Panc1 (cell line): ENCODE measurements at regions not wholly inside any gene's neighbourhood (a gene's known extent, or its start where the extent isn't known, plus 50 kb on each side); places are given as distances from the start of the nearest gene placed in this dataset.

ENCODE experiments used
- ATAC-seq: fragments of 200-7000 bp; cut with Tn5 transposase; 2 replicates; pipeline ENCODE4 v1.9.1; 2020; ENCODE audit warnings: mild to moderate bottlenecking, moderate library complexity
- BruUV-seq: library from RNA; stranded (reverse); fragments of 400-500 nt; replicated peaks from 2 replicates; lab custom pipeline; 2021; lab: Mats Ljungman, UMichigan
- CTCF ChIA-PET: fragments of 300-600 bp; sonication (Branson Sonifier 250); formaldehyde crosslinking; loops from one replicate; lab custom pipeline; 2022; ENCODE audit warnings: antibody characterized with exemption; lab: Charles Lee
- POLR2A ChIA-PET: fragments of 300-600 bp; sonication (Branson Sonifier 250); formaldehyde crosslinking; loops from one replicate; lab custom pipeline; 2022; ENCODE audit warnings: antibody characterized with exemption; lab: Charles Lee
- DNase-seq: peaks from one replicate; pipeline ENCODE4 v3.0.0-alpha.2; 2010; ENCODE audit warnings: low read depth, low spot score
- H3K27ac ChIP-seq: 2 replicates; pipeline ENCODE4 v1.5.1; 2011; ENCODE audit warnings: mild to moderate bottlenecking, low read length, inconsistent platforms
- H3K27me3 ChIP-seq: fragments of 200-500 bp; sonication (Bioruptor generic); 2 replicates; pipeline ENCODE4 v1.6.0; 2014; ENCODE audit warnings: low read length, inconsistent platforms; ENCODE audit not compliant: control insufficient read depth, insufficient read depth
- H3K36me3 ChIP-seq: fragments of 200-500 bp; sonication (Bioruptor generic); 2 replicates; pipeline ENCODE4 v1.5.1; 2014; ENCODE audit warnings: inconsistent platforms, mild to moderate bottlenecking, low read length, moderate library complexity; ENCODE audit not compliant: control insufficient read depth, insufficient read depth
- H3K4me1 ChIP-seq: 2 replicates; pipeline ENCODE4 v1.5.1; 2011; ENCODE audit warnings: inconsistent platforms, mild to moderate bottlenecking, low read length, moderate library complexity; ENCODE audit not compliant: control insufficient read depth, insufficient read depth
- H3K4me3 ChIP-seq, 2 experiments: 2 replicates each; pipeline ENCODE4 v1.5.1; 2011 to 2012; ENCODE audit warnings: low read depth in 2 of 2, low read length in 2 of 2, mild to moderate bottlenecking in 2 of 2, inconsistent platforms in 1 of 2, moderate library complexity in 1 of 2
- H3K9me3 ChIP-seq: fragments of 200-500 bp; sonication (Bioruptor generic); 2 replicates; pipeline ENCODE4 v1.5.1; 2014; ENCODE audit warnings: low read depth, mild to moderate bottlenecking, inconsistent platforms, low read length, moderate library complexity; ENCODE audit not compliant: control insufficient read depth, insufficient read depth
- POLR2AphosphoS5 ChIP-seq: IDR thresholded peaks from 2 replicates; pipeline ENCODE4 v1.6.1; 2012; ENCODE audit warnings: mild to moderate bottlenecking, low read depth, low read length, moderate library complexity
- SIN3A ChIP-seq: IDR thresholded peaks from 2 replicates; pipeline ENCODE4 v1.6.1; 2012; ENCODE audit warnings: low read depth, mild to moderate bottlenecking, low read length, moderate library complexity, borderline replicate concordance; ENCODE audit not compliant: insufficient read depth
- TCF7L2 ChIP-seq: IDR thresholded peaks from 2 replicates; pipeline ENCODE4 v1.6.1; 2011; ENCODE audit warnings: mild to moderate bottlenecking, low read depth, low read length, inconsistent platforms
- in situ Hi-C: cut with HindIII; loops from 2 replicates; pipeline ENCODE4 v1.10.0; 2016; ENCODE audit warnings: low sequenced_read_pairs, low pct_unique_long_range_greater_than_20kb
- intact Hi-C: fragments of 100-400 bp; cut with micrococcal nuclease; formaldehyde crosslinking; loops from one replicate; pipeline ENCODE4 v1.10.0; 2022; ENCODE audit not compliant: unreplicated experiment
- TF ChIP-seq, protein P1 (sequence below), 2 experiments: IDR thresholded peaks; 2 replicates each; pipeline ENCODE4 v1.6.1; 2011 to 2012; ENCODE audit warnings: low read depth in 2 of 2, control low read depth in 1 of 2, low read length in 1 of 2, mild to moderate bottlenecking in 1 of 2, moderate library complexity in 1 of 2; ENCODE audit not compliant: insufficient read depth in 1 of 2
- TF ChIP-seq, protein P2 (sequence below): fragments of 450-650 bp; IDR thresholded peaks from 2 replicates; pipeline ENCODE4 v1.5.1; 2017; ENCODE audit warnings: mild to moderate bottlenecking

DNA sequence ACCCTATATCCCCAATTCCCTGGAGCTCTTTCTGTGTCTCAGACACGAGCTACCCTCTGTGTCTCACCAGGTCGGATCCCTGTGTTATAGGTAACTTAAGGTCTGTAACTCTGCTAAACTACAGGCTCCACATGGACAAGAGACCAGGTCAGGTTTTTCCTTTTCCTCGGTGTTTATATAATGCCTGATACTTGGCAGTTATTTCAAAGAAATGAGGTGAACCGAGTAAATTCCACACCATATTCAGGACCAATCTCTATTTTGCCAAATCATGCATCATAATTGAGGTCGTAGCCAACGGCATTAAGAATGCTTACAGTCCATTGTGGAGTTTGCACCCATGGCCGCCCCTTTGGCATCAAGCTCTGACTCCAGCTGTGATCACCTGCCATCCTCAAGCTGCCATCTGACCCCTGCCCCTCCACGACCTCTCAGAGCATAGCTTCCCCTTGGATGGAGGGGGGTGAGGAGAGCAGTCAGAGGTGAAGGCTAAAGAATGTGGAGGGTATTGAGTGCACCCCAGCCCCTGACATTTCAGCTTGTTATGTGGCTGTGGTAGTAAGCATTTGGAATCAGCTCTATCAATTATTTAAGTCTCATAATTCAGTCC is 434.7 kb upstream of the RBFOX1 start:
- Histone ChIP-seq H3K4me3 (no peak overlapping the region), H3K27me3 (no peaks in the 10 kb centered on the region), H3K4me1 (no peaks in the 10 kb centered on the region), H3K36me3 (no peaks in the 10 kb centered on the region), H3K27ac (no peak overlapping the region), H3K9me3 (no peaks in the 10 kb centered on the region)
- in situ Hi-C loops (no loop called here), intact Hi-C loops (no loop called here)
- no peak for ATAC-seq
- BruUV-seq, result no TSS peak
- POLR2A ChIA-PET, result no interaction called here
- DNase-seq, result no peak
- TF ChIP-seq, protein P1, sequence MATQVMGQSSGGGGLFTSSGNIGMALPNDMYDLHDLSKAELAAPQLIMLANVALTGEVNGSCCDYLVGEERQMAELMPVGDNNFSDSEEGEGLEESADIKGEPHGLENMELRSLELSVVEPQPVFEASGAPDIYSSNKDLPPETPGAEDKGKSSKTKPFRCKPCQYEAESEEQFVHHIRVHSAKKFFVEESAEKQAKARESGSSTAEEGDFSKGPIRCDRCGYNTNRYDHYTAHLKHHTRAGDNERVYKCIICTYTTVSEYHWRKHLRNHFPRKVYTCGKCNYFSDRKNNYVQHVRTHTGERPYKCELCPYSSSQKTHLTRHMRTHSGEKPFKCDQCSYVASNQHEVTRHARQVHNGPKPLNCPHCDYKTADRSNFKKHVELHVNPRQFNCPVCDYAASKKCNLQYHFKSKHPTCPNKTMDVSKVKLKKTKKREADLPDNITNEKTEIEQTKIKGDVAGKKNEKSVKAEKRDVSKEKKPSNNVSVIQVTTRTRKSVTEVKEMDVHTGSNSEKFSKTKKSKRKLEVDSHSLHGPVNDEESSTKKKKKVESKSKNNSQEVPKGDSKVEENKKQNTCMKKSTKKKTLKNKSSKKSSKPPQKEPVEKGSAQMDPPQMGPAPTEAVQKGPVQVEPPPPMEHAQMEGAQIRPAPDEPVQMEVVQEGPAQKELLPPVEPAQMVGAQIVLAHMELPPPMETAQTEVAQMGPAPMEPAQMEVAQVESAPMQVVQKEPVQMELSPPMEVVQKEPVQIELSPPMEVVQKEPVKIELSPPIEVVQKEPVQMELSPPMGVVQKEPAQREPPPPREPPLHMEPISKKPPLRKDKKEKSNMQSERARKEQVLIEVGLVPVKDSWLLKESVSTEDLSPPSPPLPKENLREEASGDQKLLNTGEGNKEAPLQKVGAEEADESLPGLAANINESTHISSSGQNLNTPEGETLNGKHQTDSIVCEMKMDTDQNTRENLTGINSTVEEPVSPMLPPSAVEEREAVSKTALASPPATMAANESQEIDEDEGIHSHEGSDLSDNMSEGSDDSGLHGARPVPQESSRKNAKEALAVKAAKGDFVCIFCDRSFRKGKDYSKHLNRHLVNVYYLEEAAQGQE (IDR thresholded peaks at IDR 0.05; ENCODE audit: insufficient read depth in 1 of 2, low read depth in 2 of 2, low read length in 1 of 2), result no peak
- no peak for TF ChIP-seq SIN3A
- TF ChIP-seq TCF7L2, result no peak
- TF ChIP-seq, protein P2, sequence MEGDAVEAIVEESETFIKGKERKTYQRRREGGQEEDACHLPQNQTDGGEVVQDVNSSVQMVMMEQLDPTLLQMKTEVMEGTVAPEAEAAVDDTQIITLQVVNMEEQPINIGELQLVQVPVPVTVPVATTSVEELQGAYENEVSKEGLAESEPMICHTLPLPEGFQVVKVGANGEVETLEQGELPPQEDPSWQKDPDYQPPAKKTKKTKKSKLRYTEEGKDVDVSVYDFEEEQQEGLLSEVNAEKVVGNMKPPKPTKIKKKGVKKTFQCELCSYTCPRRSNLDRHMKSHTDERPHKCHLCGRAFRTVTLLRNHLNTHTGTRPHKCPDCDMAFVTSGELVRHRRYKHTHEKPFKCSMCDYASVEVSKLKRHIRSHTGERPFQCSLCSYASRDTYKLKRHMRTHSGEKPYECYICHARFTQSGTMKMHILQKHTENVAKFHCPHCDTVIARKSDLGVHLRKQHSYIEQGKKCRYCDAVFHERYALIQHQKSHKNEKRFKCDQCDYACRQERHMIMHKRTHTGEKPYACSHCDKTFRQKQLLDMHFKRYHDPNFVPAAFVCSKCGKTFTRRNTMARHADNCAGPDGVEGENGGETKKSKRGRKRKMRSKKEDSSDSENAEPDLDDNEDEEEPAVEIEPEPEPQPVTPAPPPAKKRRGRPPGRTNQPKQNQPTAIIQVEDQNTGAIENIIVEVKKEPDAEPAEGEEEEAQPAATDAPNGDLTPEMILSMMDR, result no peak
- no peak for TF ChIP-seq POLR2AphosphoS5
- CTCF ChIA-PET, result no interaction called here

DNA sequence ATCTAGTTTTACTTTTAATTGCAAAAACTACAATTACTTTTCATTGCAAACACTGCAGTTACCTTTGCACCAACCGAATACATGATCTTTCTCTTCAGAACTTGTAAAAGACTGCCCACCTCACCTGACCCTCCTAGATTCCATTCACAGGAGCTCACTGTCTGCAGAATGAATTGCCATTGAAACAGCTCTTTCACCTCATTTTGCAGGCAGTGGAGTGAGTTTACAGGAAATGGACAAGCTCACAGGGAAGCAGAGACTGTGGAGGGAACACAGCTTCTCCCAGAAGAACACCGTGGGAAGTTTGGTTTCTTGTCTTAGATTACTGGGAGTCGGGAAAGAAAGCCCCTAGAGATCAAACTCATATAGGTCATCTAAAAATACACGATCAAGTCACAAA is 439.7 kb upstream of the RBFOX1 start:
- POLR2A ChIA-PET, result interaction anchor here (0.6 kb wide), 1 partner anchor 98 kb away, joined by 4 read pairs; no protein-coding TSS in a partner anchor
- DNase-seq, result no peak
- no peak overlapping the region for H3K27ac ChIP-seq
- no peak for ATAC-seq
- no TSS peak for BruUV-seq
- CTCF ChIA-PET, result no interaction called here
- H3K36me3 ChIP-seq, result no peaks in the 10 kb centered on the region
- in situ Hi-C loops, result no loop called here
- H3K9me3 ChIP-seq, result no peaks in the 10 kb centered on the region
- TF ChIP-seq, protein P1 (IDR thresholded peaks at IDR 0.05; ENCODE audit: insufficient read depth in 1 of 2, low read depth in 2 of 2, low read length in 1 of 2), result no peak
- TF ChIP-seq, protein P2, result no peak
- no peak for TF ChIP-seq POLR2AphosphoS5
- TF ChIP-seq SIN3A, result no peak
- TF ChIP-seq TCF7L2, result no peak
- H3K4me3 ChIP-seq, result no peak overlapping the region
- intact Hi-C loops, result no loop called here
- H3K4me1 ChIP-seq, result no peaks in the 10 kb centered on the region
- no peaks in the 10 kb centered on the region for H3K27me3 ChIP-seq
